Vagina (tissue), 2 donors: ENCODE measurements at regions not wholly inside any gene's neighbourhood (a gene's known extent, or its start where the extent isn't known, plus 50 kb on each side); places are given as distances from the start of the nearest gene placed in this dataset.
"Not testable (repeated sequence)": the region's sequence is repeated elsewhere in the genome, so short reads cannot be mapped to it uniquely, and the experiment has no call there.

Source experiments
- CTCF ChIP-seq, 3 experiments: fragments of 450-650 bp in 2 of 3; fragments of 200-600 bp in 1 of 3; sonication (generic) in 1 of 3; IDR thresholded peaks; one replicate each; pipeline ENCODE4 v1.5.1; 2017 to 2019; ENCODE audit warnings: antibody characterized with exemption in 3 of 3, mild to moderate bottlenecking in 2 of 3, moderate library complexity in 2 of 3
- POLR2A ChIP-seq, 2 donors: fragments of 450-650 bp; IDR thresholded peaks; one replicate each; pipeline ENCODE4 v1.6.1; 2017; ENCODE audit warnings: antibody characterized with exemption in 2 of 2, mild to moderate bottlenecking in 2 of 2, moderate library complexity in 2 of 2
- POLR2AphosphoS5 ChIP-seq, 2 donors: sonication (generic); formaldehyde crosslinking; IDR thresholded peaks; one replicate each; pipeline ENCODE4 v1.9.0; 2017; ENCODE audit warnings: antibody characterized with exemption in 2 of 2, mild to moderate bottlenecking in 2 of 2, low read depth in 1 of 2; ENCODE audit not compliant: insufficient read depth in 1 of 2

GRCh38 chr11:4251085-4251484 lies 117.1 kb downstream of the OR52B4 start:
- TF ChIP-seq CTCF (IDR thresholded peaks at IDR 0.05); POLR2A (IDR thresholded peaks at IDR 0.05); POLR2AphosphoS5 (IDR thresholded peaks at IDR 0.05; ENCODE audit: insufficient read depth in 1 of 2, low read depth in 1 of 2): not testable (repeated sequence)
